MCF 10A (cell line): ENCODE measurements at regions not wholly inside any gene's neighbourhood (a gene's known extent, or its start where the extent isn't known, plus 50 kb on each side); places are given as distances from the start of the nearest gene placed in this dataset.

Experiments used
- BruUV-seq: library from RNA; stranded (reverse); fragments of 400-500 nt; replicated peaks from 2 replicates; lab custom pipeline; 2021; lab: Mats Ljungman, UMichigan
- CTCF ChIA-PET: fragments of 300-600 bp; sonication (Branson Sonifier 250); formaldehyde crosslinking; extraction: SDS; loops from one replicate; lab custom pipeline; 2021; ENCODE audit warnings: antibody characterized with exemption, inconsistent platforms; lab: Yijun Ruan, JAX
- POLR2A ChIA-PET: fragments of 300-600, 350-650 bp; sonication (Branson Sonifier 250); formaldehyde crosslinking; extraction: SDS; loops from one replicate; lab custom pipeline; 2020; ENCODE audit warnings: antibody characterized with exemption, inconsistent platforms; lab: Yijun Ruan, JAX
- DNase-seq: peaks from one replicate; pipeline ENCODE4 v3.0.0-alpha.2; 2018; ENCODE audit not compliant: unreplicated experiment
- H3K27ac Mint-ChIP-seq: one replicate; pipeline ENCODE4 v1.8.0; 2022; ENCODE audit warnings: mild to moderate bottlenecking, low read depth, mixed read lengths; ENCODE audit not compliant: unreplicated experiment
- H3K27me3 Mint-ChIP-seq: one replicate; pipeline ENCODE4 v1.8.0; 2022; ENCODE audit warnings: mixed read lengths; ENCODE audit not compliant: insufficient read depth, unreplicated experiment
- H3K36me3 Mint-ChIP-seq: one replicate; pipeline ENCODE4 v1.8.0; 2022; ENCODE audit warnings: mild to moderate bottlenecking, moderate library complexity, mixed read lengths; ENCODE audit not compliant: insufficient read depth, unreplicated experiment
- H3K4me1 Mint-ChIP-seq: one replicate; pipeline ENCODE4 v1.8.0; 2022; ENCODE audit warnings: mixed read lengths; ENCODE audit not compliant: insufficient read depth, unreplicated experiment
- H3K4me3 Mint-ChIP-seq: one replicate; pipeline ENCODE4 v1.8.0; 2022; ENCODE audit warnings: mild to moderate bottlenecking, moderate library complexity, mixed read lengths; ENCODE audit not compliant: unreplicated experiment
- H3K9me3 Mint-ChIP-seq: one replicate; pipeline ENCODE4 v1.8.0; 2022; ENCODE audit warnings: mixed read lengths; ENCODE audit not compliant: unreplicated experiment
- CTCF ChIP-seq: fragments of 200-600 bp; IDR thresholded peaks from one replicate; pipeline ENCODE4 v1.8.0; 2022; ENCODE audit warnings: antibody characterized with exemption, mild to moderate bottlenecking; ENCODE audit not compliant: unreplicated experiment
- intact Hi-C: fragments of 100-400 bp; cut with micrococcal nuclease; formaldehyde crosslinking; loops from 2 replicates; pipeline ENCODE4 v1.14.1; 2022

- Mint-ChIP-seq H3K4me3 (no peak overlapping the region), H3K27me3 (no peaks in the 10 kb centered on the region), H3K27ac (no peak overlapping the region), H3K9me3 (no peaks in the 10 kb centered on the region), H3K36me3 (no peaks in the 10 kb centered on the region), H3K4me1 (no peaks in the 10 kb centered on the region)
- intact Hi-C loops = no loop called here
- DNase-seq = no peak
- TF ChIP-seq CTCF = no peak
- no TSS peak for BruUV-seq
- CTCF ChIA-PET = no interaction called here
- POLR2A ChIA-PET = interaction anchor here (0.6 kb wide), 1 partner anchor 905 kb away, joined by 3 read pairs; no protein-coding TSS in a partner anchor
Measured at GRCh38 chr1:96208428-96208827, 513.2 kb upstream of the PTBP2 start.

GRCh38 chr1:96210054-96210453 is 511.5 kb upstream of the PTBP2 start:
- BruUV-seq = no TSS peak
- CTCF ChIA-PET = no interaction called here
- DNase-seq = no peak
- no peak for TF ChIP-seq CTCF
- Mint-ChIP-seq H3K9me3 (no peaks in the 10 kb centered on the region), H3K4me1 (no peaks in the 10 kb centered on the region), H3K36me3 (no peaks in the 10 kb centered on the region), H3K27me3 (no peaks in the 10 kb centered on the region), H3K27ac (no peak overlapping the region), H3K4me3 (no peak overlapping the region)
- intact Hi-C loops = no loop called here
- POLR2A ChIA-PET = no interaction called here

GRCh38 chr1:96211202-96211601 is 510.4 kb upstream of the PTBP2 start:
- Mint-ChIP-seq H3K27ac (no peak overlapping the region), H3K36me3 (no peaks in the 10 kb centered on the region), H3K27me3 (no peaks in the 10 kb centered on the region), H3K4me1 (no peaks in the 10 kb centered on the region), H3K9me3 (no peaks in the 10 kb centered on the region), H3K4me3 (no peak overlapping the region)
- DNase-seq = no peak
- ChIA-PET POLR2A (no interaction called here), CTCF (interaction anchor here (0.5 to 1.6 kb wide), 3 partner anchors 26 to 589 kb away, joined by 3 to 4 read pairs (median 4); no protein-coding TSS in a partner anchor)
- TF ChIP-seq CTCF = no peak
- BruUV-seq = no TSS peak
- intact Hi-C loops = no loop called here

DNA sequence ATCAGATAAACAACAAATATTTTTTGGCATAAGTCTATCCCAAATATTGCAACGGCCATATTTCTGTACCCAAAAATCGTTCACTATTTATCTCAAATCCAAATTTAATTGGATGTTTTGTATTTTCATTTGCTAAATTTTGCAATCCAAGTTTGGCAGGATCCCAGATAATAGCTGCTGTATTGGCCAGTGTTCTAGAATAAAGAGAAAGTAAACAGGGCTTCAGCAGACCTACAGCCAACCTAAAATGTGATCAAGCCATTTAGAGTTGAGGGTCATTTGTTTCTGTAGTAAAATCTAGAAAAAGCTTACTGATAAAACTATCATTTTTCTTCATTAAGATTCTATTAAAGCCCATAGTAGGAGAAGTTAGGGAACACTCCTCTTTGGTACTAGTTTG is 506.6 kb upstream of the PTBP2 start:
- no peak for TF ChIP-seq CTCF
- intact Hi-C loops = no loop called here
- H3K4me1 Mint-ChIP-seq = no peaks in the 10 kb centered on the region
- no peaks in the 10 kb centered on the region for H3K27me3 Mint-ChIP-seq
- DNase-seq = peak; percentile 6
- no peak overlapping the region for H3K27ac Mint-ChIP-seq
- no peaks in the 10 kb centered on the region for H3K9me3 Mint-ChIP-seq
- CTCF ChIA-PET = no interaction called here
- no peaks in the 10 kb centered on the region for H3K36me3 Mint-ChIP-seq
- no peak overlapping the region for H3K4me3 Mint-ChIP-seq
- POLR2A ChIA-PET = interaction anchor here (0.7 kb wide), 1 partner anchor 186 kb away, joined by 3 read pairs; no protein-coding TSS in a partner anchor
- no TSS peak for BruUV-seq
